Heart left ventricle (tissue), 16 donors: ENCODE measurements at regions not wholly inside any gene's neighbourhood (a gene's known extent, or its start where the extent isn't known, plus 50 kb on each side); places are given as distances from the start of the nearest gene placed in this dataset.

Experiments
- ATAC-seq, 4 donors: fragments of 200-7000 bp; cut with Tn5 transposase; one replicate each; pipeline ENCODE4 v1.9.1; 2020 to 2022; ENCODE audit warnings: moderate library complexity in 4 of 4, mild to moderate bottlenecking in 3 of 4, moderate number of reproducible peaks in 1 of 4
- DNase-seq, 5 donors: peaks; one replicate each; pipeline ENCODE4 v3.0.0-alpha.2; 2020
- H3K27ac ChIP-seq, 12 donors: fragments of 200-600 bp; sonication (generic) in 4 of 12; one replicate each; pipeline versions ENCODE4 v1.5.0 to v1.8.0; 2016 to 2022; ENCODE audit warnings: mild to moderate bottlenecking in 2 of 12
- H3K27me3 ChIP-seq, 9 donors: fragments of 200-600 bp; sonication (generic) in 2 of 9; one replicate each; pipeline versions ENCODE4 v1.5.1 to v1.8.0; 2016 to 2022; ENCODE audit warnings: mild to moderate bottlenecking in 3 of 9
- H3K36me3 ChIP-seq, 9 donors: fragments of 200-600 bp; sonication (generic) in 2 of 9; one replicate each; pipeline versions ENCODE4 v1.5.0 to v1.8.0; 2018 to 2022; ENCODE audit warnings: mild to moderate bottlenecking in 2 of 9
- H3K4me1 ChIP-seq, 12 donors: fragments of 200-600 bp; sonication (generic) in 4 of 12; one replicate each; pipeline versions ENCODE4 v1.5.0 to v1.8.0; 2016 to 2022; ENCODE audit warnings: mild to moderate bottlenecking in 3 of 12
- H3K4me3 ChIP-seq, 12 donors: fragments of 200-600 bp; sonication (generic) in 4 of 12; one replicate each; pipeline versions ENCODE4 v1.5.0 to v1.8.0; 2017 to 2022; ENCODE audit warnings: mild to moderate bottlenecking in 9 of 12, moderate library complexity in 4 of 12
- H3K9me3 ChIP-seq, 12 donors: fragments of 200-600 bp; sonication (generic) in 4 of 12; one replicate each; pipeline versions ENCODE4 v1.5.0 to v1.8.0; 2016 to 2022; ENCODE audit warnings: mild to moderate bottlenecking in 1 of 12
- POLR2A ChIP-seq, 2 donors: fragments of 450-650 bp; IDR thresholded peaks; one replicate each; pipeline ENCODE4 v1.6.1; 2017; ENCODE audit warnings: antibody characterized with exemption in 2 of 2, mild to moderate bottlenecking in 2 of 2, moderate library complexity in 2 of 2
- WGBS, 4 donors: extraction: QIAGEN DNeasy Blood & Tissue Kit in 2 of 4; methylation state at CpG; one replicate each; pipeline versions ENCODE4 v1.1.5 to v1.1.7; 2013 to 2018; 5-methylcytosine and 5-hydroxymethylcytosine counted together
- intact Hi-C, 10 donors: fragments of 100-400 bp; cut with DNase I; formaldehyde crosslinking; loops; one replicate each; pipeline versions ENCODE4 v1.11.1 to v1.14.2; 2022
- TF ChIP-seq, protein P1 (sequence below), 12 donors: fragments of 200-600 bp; sonication (generic) in 4 of 12; IDR thresholded peaks; one replicate each; pipeline versions ENCODE4 v1.5.0 to v1.8.0; 2018 to 2022; ENCODE audit warnings: antibody characterized with exemption in 12 of 12, mild to moderate bottlenecking in 5 of 12
- donor health status: ischemic (EF 13 %, LVEDD 7.1; RV severe dilation, severe dysfunction).
- donor health status: healthy with polysubstance abuse.
- donor health status: DM: no; HTN: yes; CAD: no.
- donor health status: DM: no; HTN: no; CAD: no.
- donor health status: ischemic (EF 25% LVEDD 6.9; RV normal size, moderate dysfunction).
- donor health status: ischemic (EF 25% LVEDD 5.7; RV mildly dilated, moderate dysfunction).
- donor health status: healthy.
- donor health status: DM: yes; HTN: yes; CAD: no.
- donor health status: ischemic (EF 35%, LVEDD 5.7; RV mildly dilated, moderate dysfunction).
- donor health status: nonischemic (EF 11% LVEDD 7.7; RV severe dilation, severe dysfunction).
- donor health status: DM: yes; HTN: yes; CAD: no.
- donor health status: PGD.
- donor health status: ischemic (EF 29% LVEDD 5.4; RV normal size, mild dysfunction).
- donor health status: nonischemic (EF 23%, LVEDD 6.1; RV moderate dilation, normal function).

DNA sequence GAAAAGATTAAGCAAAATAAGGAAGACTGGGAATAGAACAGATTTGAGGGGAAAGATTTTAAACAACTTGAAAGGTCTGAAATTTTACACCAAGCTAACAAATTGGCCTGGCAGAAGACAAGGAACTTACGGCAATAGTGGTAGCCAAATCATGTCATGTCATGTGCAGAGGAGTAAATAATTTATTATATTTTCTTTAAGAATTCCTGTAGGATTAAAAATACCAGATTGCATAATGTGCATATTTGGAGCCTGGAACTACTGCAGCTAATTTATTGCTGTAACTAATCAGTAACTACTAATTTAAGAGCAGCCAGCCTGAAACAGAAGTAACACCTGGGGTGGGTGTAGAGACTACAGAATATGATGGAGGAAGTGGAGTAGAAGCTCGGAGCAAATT lies 334.3 kb downstream of the TGFB2 start:
- Histone ChIP-seq H3K27me3 (no peaks in the 10 kb centered on the region), H3K36me3 (no peaks in the 10 kb centered on the region), H3K4me1 (peaks cover 0 to 4% (median 0%) of the 10 kb centered on the region in 12 donors), H3K4me3 (no peak overlapping the region), H3K9me3 (no peaks in the 10 kb centered on the region), H3K27ac (no peak overlapping the region)
- DNase-seq = no peak
- ATAC-seq = no peak
- WGBS, 4 donors = 91 to 96% (median 94%) methylated on average over 2 of the region's 2 CpGs
- intact Hi-C loops = no loop called here
- TF ChIP-seq, protein P1, sequence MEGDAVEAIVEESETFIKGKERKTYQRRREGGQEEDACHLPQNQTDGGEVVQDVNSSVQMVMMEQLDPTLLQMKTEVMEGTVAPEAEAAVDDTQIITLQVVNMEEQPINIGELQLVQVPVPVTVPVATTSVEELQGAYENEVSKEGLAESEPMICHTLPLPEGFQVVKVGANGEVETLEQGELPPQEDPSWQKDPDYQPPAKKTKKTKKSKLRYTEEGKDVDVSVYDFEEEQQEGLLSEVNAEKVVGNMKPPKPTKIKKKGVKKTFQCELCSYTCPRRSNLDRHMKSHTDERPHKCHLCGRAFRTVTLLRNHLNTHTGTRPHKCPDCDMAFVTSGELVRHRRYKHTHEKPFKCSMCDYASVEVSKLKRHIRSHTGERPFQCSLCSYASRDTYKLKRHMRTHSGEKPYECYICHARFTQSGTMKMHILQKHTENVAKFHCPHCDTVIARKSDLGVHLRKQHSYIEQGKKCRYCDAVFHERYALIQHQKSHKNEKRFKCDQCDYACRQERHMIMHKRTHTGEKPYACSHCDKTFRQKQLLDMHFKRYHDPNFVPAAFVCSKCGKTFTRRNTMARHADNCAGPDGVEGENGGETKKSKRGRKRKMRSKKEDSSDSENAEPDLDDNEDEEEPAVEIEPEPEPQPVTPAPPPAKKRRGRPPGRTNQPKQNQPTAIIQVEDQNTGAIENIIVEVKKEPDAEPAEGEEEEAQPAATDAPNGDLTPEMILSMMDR (IDR thresholded peaks at IDR 0.05) = no peak
- TF ChIP-seq POLR2A (IDR thresholded peaks at IDR 0.05) = no peak

DNA sequence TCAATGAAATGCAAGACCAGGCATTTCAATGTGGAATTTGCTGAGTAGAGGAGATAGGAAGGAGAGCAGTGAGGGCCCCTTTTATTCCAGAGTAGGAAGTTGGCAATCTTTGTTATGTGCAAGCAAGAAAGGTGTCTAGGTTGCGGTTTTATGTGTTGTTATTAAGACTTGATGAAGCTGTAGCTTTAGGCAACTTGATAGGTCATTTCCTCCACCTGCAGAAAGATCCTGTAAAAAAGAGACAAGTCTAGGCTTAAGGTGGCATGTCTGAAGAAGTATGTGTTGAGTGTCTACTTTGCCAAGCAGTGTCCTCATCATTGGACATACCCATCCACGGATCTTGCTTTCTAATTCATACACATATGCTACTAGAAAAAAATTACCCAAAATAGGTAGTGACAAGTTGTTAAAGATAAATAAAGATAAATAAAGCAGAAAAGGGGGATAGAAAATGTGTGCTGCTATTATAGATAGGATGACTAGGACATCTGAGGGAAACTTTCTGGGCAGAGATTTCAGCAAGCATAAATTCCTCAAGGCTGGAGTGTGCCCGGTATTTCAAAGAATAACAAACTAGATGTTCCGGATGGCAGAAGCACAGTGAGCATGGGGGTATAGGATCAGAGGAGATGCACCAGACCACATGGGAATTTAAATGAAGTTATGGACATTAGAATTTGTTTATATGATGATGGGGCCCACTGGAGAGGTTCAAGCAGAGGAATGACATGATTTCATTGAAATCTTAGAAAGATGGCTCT lies 335.0 kb downstream of the TGFB2 start:
- Histone ChIP-seq H3K27me3 (no peaks in the 10 kb centered on the region), H3K36me3 (no peaks in the 10 kb centered on the region), H3K4me1 (no peaks in the 10 kb centered on the region), H3K4me3 (no peak overlapping the region), H3K9me3 (no peaks in the 10 kb centered on the region), H3K27ac (no peak overlapping the region)
- ATAC-seq (no peak), DNase-seq (no peak)
- TF ChIP-seq, protein P1 (IDR thresholded peaks at IDR 0.05) = no peak
- TF ChIP-seq POLR2A (IDR thresholded peaks at IDR 0.05) = no peak
- WGBS, 4 donors = 90 to 94% (median 93%) methylated on average over 4 of the region's 4 CpGs
- intact Hi-C loops = no loop called here

DNA sequence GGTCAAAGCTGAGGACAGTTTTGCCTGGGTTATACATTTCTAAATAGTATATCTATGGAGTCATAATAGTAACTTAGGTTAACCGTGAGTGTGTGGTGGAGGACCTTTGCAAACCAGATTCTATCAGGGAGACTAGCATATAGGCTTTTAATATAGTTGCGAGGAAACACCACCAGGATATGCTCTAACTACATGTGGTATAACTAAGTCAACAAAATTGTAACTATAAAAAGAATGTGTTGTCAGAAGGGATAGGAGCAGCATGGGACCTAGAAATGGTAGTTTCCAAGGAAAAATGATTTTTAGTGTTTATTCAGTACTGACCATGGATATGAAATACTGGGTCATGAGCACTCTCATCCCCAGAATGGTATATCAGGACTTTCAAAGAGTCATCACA lies 338.1 kb downstream of the TGFB2 start:
- Histone ChIP-seq H3K36me3 (no peaks in the 10 kb centered on the region), H3K9me3 (no peaks in the 10 kb centered on the region), H3K27me3 (no peaks in the 10 kb centered on the region), H3K4me3 (no peak overlapping the region), H3K4me1 (no peaks in the 10 kb centered on the region), H3K27ac (no peak overlapping the region)
- intact Hi-C loops = no loop called here
- TF ChIP-seq, protein P1 (IDR thresholded peaks at IDR 0.05) = no peak
- WGBS, 4 donors = 49 to 91% (median 68%) methylated on average over 2 of the region's 2 CpGs
- DNase-seq = no peak
- ATAC-seq = no peak

DNA sequence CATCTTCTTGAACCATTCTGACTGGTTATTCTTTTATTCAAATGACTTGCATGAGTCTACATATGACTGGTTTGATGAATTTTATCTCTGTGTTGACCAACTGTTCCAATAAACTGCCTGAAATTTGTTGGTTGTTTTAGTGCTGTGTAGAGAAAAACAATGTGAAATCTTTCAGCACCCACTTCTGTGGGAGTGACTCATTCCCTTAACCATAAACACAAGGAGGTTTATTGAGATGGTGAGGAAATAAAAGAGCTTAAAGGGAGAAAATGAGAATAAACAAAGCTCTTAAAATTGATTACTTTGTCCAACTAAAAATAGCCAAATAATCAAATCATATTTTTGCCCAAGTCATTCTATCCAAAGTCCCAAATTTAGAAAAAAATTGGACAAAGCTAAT lies 341.1 kb downstream of the TGFB2 start:
- intact Hi-C loops = no loop called here
- H3K4me1 ChIP-seq = no peaks in the 10 kb centered on the region
- no peak overlapping the region for H3K27ac ChIP-seq
- no peaks in the 10 kb centered on the region for H3K9me3 ChIP-seq
- DNase-seq = no peak
- ATAC-seq = no peak
- no peaks in the 10 kb centered on the region for H3K36me3 ChIP-seq
- no peak overlapping the region for H3K4me3 ChIP-seq
- no peak for TF ChIP-seq POLR2A (IDR thresholded peaks at IDR 0.05)
- TF ChIP-seq, protein P1 (IDR thresholded peaks at IDR 0.05) = no peak
- no peaks in the 10 kb centered on the region for H3K27me3 ChIP-seq
